GM23338 (cell line): ENCODE measurements at regions not wholly inside any gene's neighbourhood (a gene's known extent, or its start where the extent isn't known, plus 50 kb on each side); places are given as distances from the start of the nearest gene placed in this dataset.

Experiments used
- ATAC-seq: fragments of 200-7000 bp; cut with Tn5 transposase; 3 replicates; pipeline ENCODE4 v1.9.1; 2020
- DNase-seq: peaks from one replicate; pipeline ENCODE4 v3.0.0-alpha.2; 2015; ENCODE audit warnings: low spot score
- H2AFZ ChIP-seq: fragments of 200-600 bp; sonication (generic); 2 replicates; pipeline ENCODE4 v1.8.0; 2016; ENCODE audit warnings: antibody characterized with exemption, mild to moderate bottlenecking, moderate library complexity
- H3F3A ChIP-seq: fragments of 200-600 bp; sonication (generic); replicated peaks from 2 replicates; pipeline ENCODE4 v1.8.0; 2017; ENCODE audit warnings: antibody characterized with exemption, mixed run types, low read depth
- H3K27ac ChIP-seq: fragments of 200-600 bp; sonication (generic); 2 replicates; pipeline ENCODE4 v1.6.1; 2016; ENCODE audit warnings: low read depth
- H3K27me3 ChIP-seq: fragments of 200-600 bp; sonication (generic); 2 replicates; pipeline ENCODE4 v1.8.0; 2016; ENCODE audit warnings: mild to moderate bottlenecking, mixed run types, moderate library complexity; ENCODE audit not compliant: insufficient read depth
- H3K36me3 ChIP-seq: fragments of 200-600 bp; sonication (generic); 2 replicates; pipeline ENCODE4 v1.8.0; 2016; ENCODE audit warnings: mild to moderate bottlenecking; ENCODE audit not compliant: insufficient read depth
- H3K4me1 ChIP-seq: fragments of 200-600 bp; sonication (generic); 2 replicates; pipeline ENCODE4 v1.8.0; 2016; ENCODE audit warnings: mild to moderate bottlenecking, moderate library complexity; ENCODE audit not compliant: insufficient read depth
- H3K4me2 ChIP-seq: fragments of 200-600 bp; sonication (generic); 2 replicates; pipeline ENCODE4 v1.7.1; 2017; ENCODE audit warnings: mixed run types
- H3K4me3 ChIP-seq: fragments of 200-600 bp; sonication (generic); 2 replicates; pipeline ENCODE4 v1.6.1; 2016; ENCODE audit warnings: mixed run types
- H3K79me2 ChIP-seq: fragments of 200-600 bp; sonication (generic); replicated peaks from 2 replicates; pipeline ENCODE4 v1.8.0; 2017; ENCODE audit warnings: mild to moderate bottlenecking; ENCODE audit not compliant: insufficient read depth
- H3K9me2 ChIP-seq: fragments of 200-600 bp; sonication (generic); 2 replicates; pipeline ENCODE4 v1.8.0; 2017; ENCODE audit not compliant: insufficient read depth
- H4K20me1 ChIP-seq: fragments of 200-600 bp; sonication (generic); replicated peaks from 2 replicates; pipeline ENCODE4 v1.8.0; 2017; ENCODE audit warnings: mild to moderate bottlenecking; ENCODE audit not compliant: insufficient read depth
- H3K27ac Mint-ChIP-seq: 2 replicates; pipeline ENCODE4 v1.8.0; 2020; ENCODE audit warnings: inconsistent platforms, mild to moderate bottlenecking, moderate library complexity, mixed read lengths
- H3K27me3 Mint-ChIP-seq: 3 replicates; pipeline ENCODE4 v1.8.0; 2022; ENCODE audit warnings: low read depth, mild to moderate bottlenecking, moderate library complexity, mixed read lengths, inconsistent platforms; ENCODE audit not compliant: insufficient read depth, poor library complexity
- H3K36me3 Mint-ChIP-seq: 3 replicates; pipeline ENCODE4 v1.8.0; 2021; ENCODE audit warnings: low read depth, mild to moderate bottlenecking, inconsistent platforms, moderate library complexity, mixed read lengths
- H3K4me1 Mint-ChIP-seq: 3 replicates; pipeline ENCODE4 v1.8.0; 2020; ENCODE audit warnings: mild to moderate bottlenecking, inconsistent platforms, mixed read lengths
- H3K4me3 Mint-ChIP-seq: 3 replicates; pipeline ENCODE4 v1.8.0; 2021; ENCODE audit warnings: moderate library complexity, mild to moderate bottlenecking, inconsistent platforms, mixed read lengths
- H3K9me3 Mint-ChIP-seq: 3 replicates; pipeline ENCODE4 v1.8.0; 2020; ENCODE audit warnings: moderate library complexity, mild to moderate bottlenecking, inconsistent platforms, mixed read lengths
- CREB1 ChIP-seq: fragments of 250-450 bp; sonication (Bioruptor Pico); IDR thresholded peaks from 2 replicates; pipeline ENCODE4 v1.5.0; 2020; ENCODE audit warnings: low read depth, mild to moderate bottlenecking, moderate library complexity
- CTCF ChIP-seq, 2 experiments: fragments of 200-600 bp in 1 of 2; sonication (generic) in 1 of 2; conservative IDR thresholded peaks; 2 replicates each; pipeline versions ENCODE4 v1.5.1 to v1.6.1; 2016 to 2017; ENCODE audit warnings: antibody characterized with exemption in 2 of 2, low read depth in 2 of 2, mild to moderate bottlenecking in 2 of 2, moderate library complexity in 1 of 2
- ETS1 ChIP-seq: IDR thresholded peaks from 2 replicates; pipeline ENCODE4 v1.6.1; 2016; ENCODE audit warnings: antibody characterized with exemption
- EZH2 ChIP-seq: fragments of 200-600 bp; sonication (generic); IDR thresholded peaks from one replicate; pipeline ENCODE4 v1.8.0; 2017; ENCODE audit warnings: antibody characterized with exemption, mild to moderate bottlenecking, low read depth; ENCODE audit not compliant: unreplicated experiment
- EZH2phosphoT487 ChIP-seq: fragments of 200-600 bp; sonication (generic); IDR thresholded peaks from one replicate; pipeline ENCODE4 v1.8.1; 2018; ENCODE audit warnings: antibody characterized with exemption; ENCODE audit not compliant: unreplicated experiment
- JUNB ChIP-seq: IDR thresholded peaks from one replicate; pipeline ENCODE4 v1.6.1; 2016; ENCODE audit warnings: antibody characterized with exemption; ENCODE audit not compliant: unreplicated experiment
- NANOG ChIP-seq: IDR thresholded peaks from 2 replicates; pipeline ENCODE4 v1.6.1; 2016; ENCODE audit warnings: antibody characterized with exemption, borderline replicate concordance
- POLR2AphosphoS5 ChIP-seq: IDR thresholded peaks from 2 replicates; pipeline ENCODE4 v1.6.1; 2016; ENCODE audit warnings: antibody characterized with exemption, low read depth
- REST ChIP-seq: IDR thresholded peaks from one replicate; pipeline ENCODE4 v1.6.1; 2018; ENCODE audit warnings: antibody characterized with exemption; ENCODE audit not compliant: unreplicated experiment
- STAT1 ChIP-seq: IDR thresholded peaks from one replicate; pipeline ENCODE4 v1.6.1; 2016; ENCODE audit warnings: antibody characterized with exemption; ENCODE audit not compliant: unreplicated experiment
- ZNF114 ChIP-seq: fragments of 250-450 bp; sonication (Bioruptor Pico); IDR thresholded peaks from 2 replicates; pipeline ENCODE4 v1.5.0; 2020; ENCODE audit warnings: mild to moderate bottlenecking, moderate library complexity
- ZNF331 ChIP-seq: fragments of 250-450 bp; sonication (Bioruptor Pico); IDR thresholded peaks from 2 replicates; pipeline ENCODE4 v1.5.0; 2020; ENCODE audit warnings: low read depth, mild to moderate bottlenecking, moderate library complexity
- ZNF462 ChIP-seq: fragments of 250-450 bp; sonication (Bioruptor Pico); IDR thresholded peaks from 2 replicates; pipeline ENCODE4 v1.5.0; 2020; ENCODE audit warnings: mild to moderate bottlenecking, moderate library complexity

GRCh38 chr5:39775086-39775796, 350.5 kb upstream of the DAB2 start:
- DNase-seq (no peak), ATAC-seq (no peak)
- no peaks in the 10 kb centered on the region for H3K9me2 ChIP-seq
- no peak overlapping the region for H3K4me3 ChIP-seq
- no peaks in the 10 kb centered on the region; the same call in 1 of the 3 replicates for H3K9me3 Mint-ChIP-seq
- H3K27ac Mint-ChIP-seq: no peak overlapping the region
- no peak overlapping the region for H3K4me2 ChIP-seq
- no peaks in the 10 kb centered on the region for H3K27me3 ChIP-seq
- no peaks in the 10 kb centered on the region for H4K20me1 ChIP-seq
- H3K27me3 Mint-ChIP-seq: peaks cover 1% of the 10 kb centered on the region
- H2AFZ ChIP-seq: no peak overlapping the region
- no peaks in the 10 kb centered on the region for H3K4me1 ChIP-seq
- no peak for TF ChIP-seq ETS1
- TF ChIP-seq ZNF462 (CRISPR knock-in tag): no peak
- TF ChIP-seq NANOG: no peak
- no peak for TF ChIP-seq REST
- no peak for TF ChIP-seq EZH2
- no peak for TF ChIP-seq CREB1
- no peak for TF ChIP-seq ZNF114 (CRISPR knock-in tag)
- TF ChIP-seq POLR2AphosphoS5: no peak
- TF ChIP-seq EZH2phosphoT487: no peak
- TF ChIP-seq STAT1: no peak
- no peak for TF ChIP-seq JUNB
- no peak for TF ChIP-seq CTCF (conservative IDR thresholded peaks at IDR 0.05; ENCODE audit: low read depth in 2 of 2)
- no peak for TF ChIP-seq ZNF331 (CRISPR knock-in tag)
- no peaks in the 10 kb centered on the region for H3K36me3 Mint-ChIP-seq
- no peaks in the 10 kb centered on the region for H3K79me2 ChIP-seq
- H3K27ac ChIP-seq: no peak overlapping the region
- H3K4me3 Mint-ChIP-seq: no peak overlapping the region
- peaks cover 6% of the 10 kb centered on the region; the same call in 2 of the 3 replicates for H3K4me1 Mint-ChIP-seq
- no peaks in the 10 kb centered on the region for H3F3A ChIP-seq
- no peaks in the 10 kb centered on the region for H3K36me3 ChIP-seq
